Upper lobe of right lung (tissue), 1 donor: ENCODE measurements at regions not wholly inside any gene's neighbourhood (a gene's known extent, or its start where the extent isn't known, plus 50 kb on each side); places are given as distances from the start of the nearest gene placed in this dataset.

ENCODE experiments used
- ATAC-seq: fragments of 200-7000 bp; cut with Tn5 transposase; one replicate; pipeline ENCODE4 v1.9.1; 2020; ENCODE audit warnings: mild to moderate bottlenecking, moderate library complexity
- DNase-seq: peaks from one replicate; pipeline ENCODE4 v3.0.0-alpha.2; 2020
- H3K27ac ChIP-seq: fragments of 200-600 bp; one replicate; pipeline ENCODE4 v1.8.0; 2022
- H3K27me3 ChIP-seq: fragments of 200-600 bp; one replicate; pipeline ENCODE4 v1.8.0; 2022; ENCODE audit warnings: mild to moderate bottlenecking
- H3K36me3 ChIP-seq: fragments of 200-600 bp; one replicate; pipeline ENCODE4 v1.8.0; 2022
- H3K4me1 ChIP-seq: fragments of 200-600 bp; one replicate; pipeline ENCODE4 v1.8.0; 2022
- H3K4me3 ChIP-seq: fragments of 200-600 bp; one replicate; pipeline ENCODE4 v1.8.0; 2022; ENCODE audit warnings: mild to moderate bottlenecking
- H3K9me3 ChIP-seq: fragments of 200-600 bp; one replicate; pipeline ENCODE4 v1.8.0; 2022
- CTCF ChIP-seq: fragments of 200-600 bp; IDR thresholded peaks from one replicate; pipeline ENCODE4 v1.8.0; 2022; ENCODE audit warnings: antibody characterized with exemption
- intact Hi-C: fragments of 100-400 bp; cut with DNase I; formaldehyde crosslinking; loops from one replicate; pipeline ENCODE4 v1.11.0; 2022
- donor health status: DM: no; HTN: yes; CAD: no; lungs with severe emphysema.

GRCh38 chr3:124174910-124175874, 183.3 kb upstream of the ROPN1 start:
- no peaks in the 10 kb centered on the region for H3K4me1 ChIP-seq

GRCh38 chr3:124177071-124177470, 185.1 kb upstream of the ROPN1 start:
- Histone ChIP-seq H3K27me3 (no peaks in the 10 kb centered on the region), H3K4me3 (no peak overlapping the region), H3K36me3 (no peaks in the 10 kb centered on the region), H3K27ac (no peak overlapping the region), H3K9me3 (no peaks in the 10 kb centered on the region), H3K4me1 (no peaks in the 10 kb centered on the region)
- no peak for TF ChIP-seq CTCF
- DNase-seq (no peak), ATAC-seq (no peak)
- intact Hi-C loops = no loop called here

More at GRCh38 chr3:124174910-124175874, 183.3 kb upstream of the ROPN1 start:
- Histone ChIP-seq H3K27me3 (no peaks in the 10 kb centered on the region), H3K4me3 (no peak overlapping the region), H3K9me3 (no peaks in the 10 kb centered on the region), H3K27ac (no peak overlapping the region), H3K36me3 (no peaks in the 10 kb centered on the region)
- ATAC-seq (no peak), DNase-seq (no peak)
- intact Hi-C loops = no loop called here
- no peak for TF ChIP-seq CTCF

- no peaks in the 10 kb centered on the region for H3K27me3 ChIP-seq
- ATAC-seq = no peak
- DNase-seq = no peak
- H3K4me3 ChIP-seq = no peak overlapping the region
- intact Hi-C loops = no loop called here
- no peaks in the 10 kb centered on the region for H3K36me3 ChIP-seq
- TF ChIP-seq CTCF = no peak
- no peaks in the 10 kb centered on the region for H3K9me3 ChIP-seq
- H3K27ac ChIP-seq = no peak overlapping the region
- H3K4me1 ChIP-seq = no peaks in the 10 kb centered on the region
These were observed 186.6 kb upstream of the ROPN1 start for GRCh38 chr3:124178531-124178930.

GRCh38 chr3:124200407-124200806, 208.5 kb upstream of the ROPN1 start:
- no peak for TF ChIP-seq CTCF
- Histone ChIP-seq H3K4me3 (no peak overlapping the region), H3K9me3 (no peaks in the 10 kb centered on the region), H3K27me3 (no peaks in the 10 kb centered on the region), H3K27ac (no peak overlapping the region), H3K4me1 (peaks cover 12% of the 10 kb centered on the region), H3K36me3 (no peaks in the 10 kb centered on the region)
- ATAC-seq (no peak), DNase-seq (no peak)
- intact Hi-C loops = no loop called here

GRCh38 chr3:124201226-124201625, 209.3 kb upstream of the ROPN1 start:
- H3K27me3 ChIP-seq = no peaks in the 10 kb centered on the region
- intact Hi-C loops = no loop called here
- H3K4me1 ChIP-seq = peaks cover 12% of the 10 kb centered on the region
- DNase-seq = no peak
- no peaks in the 10 kb centered on the region for H3K9me3 ChIP-seq
- no peak overlapping the region for H3K27ac ChIP-seq
- TF ChIP-seq CTCF = no peak
- no peaks in the 10 kb centered on the region for H3K36me3 ChIP-seq
- peak; percentile 18 for ATAC-seq
- no peak overlapping the region for H3K4me3 ChIP-seq
